Glomerular visceral epithelial cell (primary cell): ENCODE measurements at regions not wholly inside any gene's neighbourhood (a gene's known extent, or its start where the extent isn't known, plus 50 kb on each side); places are given as distances from the start of the nearest gene placed in this dataset.

Experiments used
- DNase-seq: peaks from one replicate; pipeline ENCODE4 v3.0.0-alpha.2; 2016; ENCODE audit errors: extremely low spot score

DNA sequence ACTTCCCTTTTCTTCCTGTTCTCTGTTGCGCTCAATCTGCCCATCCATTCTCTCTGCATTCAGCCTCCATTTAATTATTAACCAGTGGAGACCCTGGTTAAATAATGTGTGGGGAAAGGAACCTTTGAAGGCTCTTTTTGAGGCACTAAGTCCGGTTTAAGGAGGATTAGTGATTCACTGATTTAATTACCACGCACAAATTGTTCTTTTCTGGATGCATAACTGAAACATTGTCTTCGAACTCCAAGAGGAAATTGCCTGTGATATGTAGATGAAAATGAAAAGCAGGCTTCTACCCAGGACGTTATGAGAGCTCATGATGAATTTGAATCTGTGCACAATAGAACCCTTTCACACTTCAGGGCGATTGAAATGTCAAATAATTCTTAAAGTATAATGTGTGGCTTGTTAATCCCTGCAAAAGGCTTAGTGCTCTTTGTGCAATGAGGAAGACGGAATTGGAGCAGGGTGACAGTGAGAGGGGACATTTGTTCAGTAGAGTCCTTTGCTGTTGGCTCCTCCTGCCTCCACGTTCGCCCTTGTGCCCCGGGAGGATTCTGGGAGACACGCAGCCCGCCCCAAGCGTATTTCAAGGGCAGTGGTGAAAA lies 51.1 kb upstream of the ZNF236 start:
- no peak for DNase-seq

DNA sequence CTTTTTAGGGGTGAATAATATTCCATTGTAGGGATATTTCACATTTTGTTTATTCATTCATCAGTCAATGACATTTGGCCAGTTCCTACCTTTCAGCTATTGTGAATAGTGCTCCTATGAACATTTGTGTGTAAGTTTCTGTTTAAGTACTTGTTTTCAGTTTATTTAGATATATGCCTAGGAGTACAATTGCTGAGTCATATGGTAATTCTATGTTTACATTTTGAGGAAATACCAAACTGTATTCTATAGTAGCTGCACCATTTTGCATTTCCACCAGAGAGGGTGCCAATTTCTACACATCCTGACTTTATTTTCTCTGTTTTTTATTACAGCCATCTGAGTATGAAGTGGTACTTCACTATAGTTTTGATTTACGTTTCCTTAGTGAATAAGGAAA lies 54.4 kb upstream of the ZNF236 start:
- no peak for DNase-seq

DNA sequence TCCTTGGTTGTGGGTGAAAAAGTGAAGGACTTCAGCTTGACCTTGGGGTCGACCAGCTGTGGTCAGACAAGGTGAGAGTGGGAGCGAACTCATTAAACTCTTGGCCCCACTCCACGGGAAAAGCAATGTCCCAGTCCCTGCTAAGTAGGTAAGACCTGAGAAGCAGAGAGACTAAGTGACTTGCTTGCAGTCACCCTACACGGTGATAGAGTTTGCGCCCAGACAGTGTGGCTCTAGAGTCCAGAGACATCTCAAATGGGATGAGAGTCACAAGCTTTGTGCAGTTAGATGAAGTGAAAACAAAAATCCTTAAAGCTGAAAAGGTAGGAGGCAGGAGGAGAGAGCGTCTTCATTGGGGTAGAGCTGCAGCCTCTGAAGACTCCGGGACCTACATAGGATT lies 55.9 kb upstream of the ZNF236 start:
- DNase-seq = no peak

DNA sequence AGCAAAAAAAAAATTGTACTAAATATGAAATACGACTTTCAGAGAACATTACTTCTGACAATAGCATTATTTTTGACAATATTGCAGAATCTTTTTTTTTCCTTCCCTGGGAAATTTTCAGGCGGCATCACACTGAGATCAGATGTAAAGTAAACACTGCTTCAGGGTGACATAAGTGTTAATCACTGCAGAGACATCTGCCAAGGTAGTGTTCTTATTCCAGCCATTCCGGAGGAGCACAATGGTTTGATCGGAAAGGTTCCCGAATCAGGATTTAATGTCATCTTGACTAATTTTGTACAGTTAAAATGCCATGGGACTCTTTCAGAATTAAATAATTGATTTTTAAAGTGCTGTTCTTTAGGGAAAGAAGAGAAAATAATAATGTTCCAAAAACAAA lies 56.7 kb upstream of the ZNF236 start:
- no peak for DNase-seq

DNA sequence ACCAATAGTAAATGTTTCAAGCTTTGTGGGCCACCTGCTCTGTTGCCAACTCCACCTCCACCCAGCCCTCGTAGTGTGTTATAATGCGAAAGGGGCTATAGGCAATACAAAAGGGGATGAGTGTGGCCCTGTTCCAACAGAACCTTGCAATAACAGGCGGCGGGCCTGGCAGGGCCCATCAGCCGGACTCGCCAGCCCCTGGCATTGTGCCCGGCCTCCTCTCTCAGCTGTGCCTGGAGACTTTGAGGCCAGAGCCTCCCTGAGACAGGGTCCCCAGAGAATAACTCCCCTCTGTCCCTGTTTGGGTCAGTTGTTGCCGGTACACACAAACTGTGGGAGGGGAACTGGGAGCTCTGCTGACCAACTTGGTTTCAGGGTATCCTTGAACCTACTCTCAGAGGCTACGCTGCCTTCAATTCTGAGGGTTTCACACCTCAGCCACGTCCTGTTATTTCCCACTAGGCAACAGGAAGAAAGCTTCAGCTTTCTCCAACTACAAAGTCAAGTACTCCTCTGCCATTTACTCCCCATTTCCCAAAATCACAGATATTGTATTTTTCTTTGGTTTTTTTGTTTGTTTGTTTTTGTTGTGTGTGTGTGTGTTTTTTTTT lies 58.0 kb upstream of the ZNF236 start:
- DNase-seq = no peak

DNA sequence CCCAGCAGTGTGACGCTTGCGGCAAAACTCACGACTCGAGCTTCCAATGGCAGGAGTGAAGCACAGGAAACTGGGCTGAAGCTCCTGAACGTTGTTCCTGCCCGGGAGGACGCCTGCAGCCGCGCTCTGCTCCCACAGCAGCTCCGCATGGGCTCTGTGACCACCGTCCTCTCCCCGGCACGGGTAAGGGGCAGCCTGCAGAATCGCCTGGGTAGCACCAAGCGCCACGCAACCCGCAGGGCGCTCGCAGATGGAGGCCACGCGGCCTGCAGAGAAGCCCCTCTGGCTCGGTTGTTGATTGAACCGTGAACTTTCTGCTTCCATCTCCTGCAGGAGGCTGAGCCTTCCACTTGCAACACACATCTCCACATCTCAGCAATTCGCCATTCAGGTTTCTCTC lies 63.3 kb upstream of the ZNF236 start:
- DNase-seq = no peak

DNA sequence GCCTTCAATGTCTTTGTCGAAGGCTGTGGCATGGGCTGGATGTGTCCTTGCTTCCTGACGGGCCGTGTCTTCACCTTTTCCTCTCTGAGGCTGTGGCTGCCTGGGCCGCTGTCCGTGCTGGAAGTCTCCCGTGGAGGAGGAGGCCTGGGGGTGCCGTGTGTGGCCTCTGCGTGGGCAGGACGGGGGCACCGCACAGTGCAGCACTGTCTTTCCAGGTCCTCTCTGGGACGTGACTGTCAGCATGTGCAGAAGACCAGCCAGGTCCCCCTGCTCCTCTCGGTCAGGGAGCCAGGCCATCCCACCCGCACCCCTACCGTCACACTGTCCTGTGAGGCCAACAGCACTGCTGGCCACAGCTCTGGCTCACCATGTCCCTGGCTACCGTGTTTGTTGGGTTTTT lies 64.4 kb upstream of the ZNF236 start:
- DNase-seq = no peak

DNA sequence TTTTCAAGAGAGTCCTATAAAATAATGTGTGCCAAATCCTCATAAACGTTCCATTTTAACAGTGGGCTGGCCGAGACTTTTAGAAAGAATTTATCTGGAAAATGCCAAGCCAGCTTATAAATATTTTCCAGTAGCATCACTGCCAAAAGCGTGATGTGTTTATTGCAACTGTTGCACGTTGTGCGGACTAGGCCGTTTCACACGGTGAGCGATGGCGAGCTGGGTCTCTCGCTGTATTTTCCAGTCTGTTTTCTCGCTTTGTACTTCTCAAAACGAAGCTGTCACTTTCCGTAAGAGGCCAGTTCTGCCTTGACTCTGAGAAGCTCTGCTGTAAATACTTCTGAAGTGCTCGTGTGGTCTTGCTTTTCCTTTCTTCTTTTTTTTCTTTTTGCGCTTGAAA lies 65.0 kb upstream of the ZNF236 start:
- DNase-seq = no peak

DNA sequence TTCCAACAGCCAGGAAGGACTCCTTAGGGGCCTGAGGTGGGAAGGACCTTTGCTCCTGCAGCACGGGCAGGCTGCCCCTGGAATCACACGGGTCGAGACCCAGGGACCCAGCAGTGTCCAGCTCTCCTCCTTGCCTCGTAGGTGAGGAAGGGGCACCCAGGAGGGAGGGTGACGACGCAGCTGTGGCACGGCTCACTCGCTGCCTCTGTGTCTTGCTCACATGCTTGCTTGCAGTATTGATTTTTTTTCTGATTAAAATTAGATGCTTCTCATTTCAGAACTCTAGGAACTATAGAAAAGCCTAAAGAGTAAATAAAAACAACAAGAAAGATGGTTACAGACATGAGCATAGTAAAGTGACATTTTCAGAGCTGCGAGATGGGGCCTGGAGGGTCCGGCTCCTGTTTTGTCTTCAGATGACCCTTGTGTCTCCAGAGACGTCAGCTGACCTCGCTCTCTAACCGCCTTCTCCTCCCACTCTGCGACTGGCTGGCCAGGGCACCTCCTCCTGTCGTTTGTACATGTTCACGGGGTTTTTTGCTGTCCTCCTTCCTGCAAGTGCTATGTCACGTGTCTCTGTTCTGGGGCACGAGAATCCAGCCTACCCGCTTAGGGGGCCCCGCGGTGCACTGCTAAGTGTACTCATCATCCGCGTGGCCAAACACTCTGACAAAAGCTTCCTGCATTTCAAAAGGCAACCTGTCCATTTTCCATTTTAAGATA lies 65.7 kb upstream of the ZNF236 start:
- no peak for DNase-seq

DNA sequence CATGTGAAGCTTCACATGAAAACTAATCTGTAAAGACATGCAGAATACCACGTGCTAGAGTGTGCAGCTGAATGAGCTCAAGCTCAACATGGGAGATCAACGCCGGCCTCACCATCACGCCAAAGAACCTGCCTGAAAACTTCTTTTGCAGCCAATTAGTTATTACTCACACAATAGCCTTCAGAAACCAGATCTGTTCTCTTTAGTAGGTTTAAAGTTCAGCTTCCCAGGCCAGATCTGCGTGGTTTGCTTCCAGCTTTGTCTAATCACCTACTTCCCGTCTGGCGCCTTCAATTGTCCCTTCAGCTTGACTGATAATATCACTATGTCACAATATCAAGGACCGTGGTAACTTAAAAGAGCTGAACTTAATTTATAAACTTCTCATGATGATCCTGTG lies 68.0 kb upstream of the ZNF236 start:
- no peak for DNase-seq

DNA sequence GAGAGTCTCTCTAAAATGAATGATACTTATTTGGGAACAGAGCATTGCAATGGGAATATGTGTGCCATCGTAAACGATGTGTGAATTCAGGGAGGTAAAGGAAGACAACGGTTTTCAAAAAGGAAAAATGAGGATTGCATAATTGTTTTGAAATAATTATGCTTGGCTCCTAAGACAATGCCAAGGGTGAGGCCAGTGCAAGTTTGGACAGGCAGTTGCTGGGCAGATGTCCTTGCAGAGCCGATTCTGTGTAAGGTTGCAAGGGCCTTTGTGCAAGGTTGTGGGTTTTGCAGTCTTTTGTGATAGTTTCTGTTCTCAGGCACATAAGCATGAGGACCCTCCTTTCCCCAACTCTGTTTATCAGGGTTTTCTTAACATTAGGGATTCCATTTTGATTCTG lies 70.0 kb upstream of the ZNF236 start:
- DNase-seq = no peak

DNA sequence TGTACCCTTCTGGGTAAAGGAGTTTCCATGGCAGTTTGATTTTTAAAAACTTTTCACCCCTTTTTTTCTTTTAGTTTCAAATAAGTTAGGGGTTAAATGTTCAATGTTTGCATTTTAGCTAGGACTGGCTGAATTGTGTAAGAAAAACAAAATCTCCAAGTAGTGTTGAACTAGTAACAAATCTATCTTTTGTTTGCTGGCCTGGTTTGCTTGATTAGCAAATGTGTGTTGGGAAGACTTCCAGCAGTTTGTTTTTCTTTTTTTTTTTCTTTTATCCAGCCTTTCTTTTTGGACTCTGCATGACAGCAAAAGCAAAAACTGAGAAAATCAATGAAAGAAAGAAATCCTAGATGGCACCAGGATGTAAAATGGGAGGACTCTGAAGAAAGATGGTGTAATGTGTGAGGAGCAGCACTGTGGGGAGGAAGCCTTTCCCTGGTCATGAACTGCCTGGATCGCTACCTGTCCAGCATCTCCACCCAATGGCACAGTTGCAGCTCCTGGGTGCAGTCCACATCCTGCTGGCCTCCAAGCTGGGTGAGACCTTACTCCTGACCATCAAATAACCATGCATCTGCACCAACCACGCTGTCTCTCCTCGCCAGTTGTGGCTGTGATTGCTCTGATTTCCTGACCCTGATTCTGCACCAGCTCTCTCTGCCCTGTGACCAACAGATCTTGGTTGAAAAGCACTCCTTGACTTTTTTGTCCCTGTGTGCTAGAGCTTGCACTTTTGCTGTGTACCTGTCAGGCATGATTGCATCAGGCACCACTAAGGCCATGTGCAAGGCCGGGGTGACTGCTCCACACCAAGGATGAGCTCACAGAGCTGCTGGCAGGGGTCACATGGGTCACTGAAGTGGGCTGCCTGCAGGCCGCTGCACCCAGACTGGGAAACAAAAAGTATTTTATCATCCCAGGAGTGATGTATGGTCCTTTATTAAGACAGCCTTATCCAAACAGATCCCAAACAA lies 71.2 kb upstream of the ZNF236 start:
- DNase-seq = no peak

DNA sequence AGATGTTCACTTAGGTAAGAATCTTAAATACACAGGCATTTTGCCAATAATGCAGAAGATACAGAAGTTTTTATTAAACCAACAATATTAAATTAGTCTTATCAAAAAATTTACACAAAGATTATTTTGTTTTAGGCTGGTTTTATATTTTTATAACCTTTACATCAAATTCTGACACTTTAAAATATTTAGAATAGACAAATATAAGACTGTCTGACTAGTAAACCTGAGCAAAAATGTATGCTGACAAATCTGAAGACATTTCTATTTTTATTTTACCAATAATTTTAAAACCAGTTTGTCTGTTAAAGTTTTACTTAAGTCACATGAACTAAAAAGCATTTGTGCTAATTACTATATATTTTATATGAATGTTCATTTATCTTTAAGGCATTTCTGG lies 72.1 kb upstream of the ZNF236 start:
- no peak for DNase-seq

DNA sequence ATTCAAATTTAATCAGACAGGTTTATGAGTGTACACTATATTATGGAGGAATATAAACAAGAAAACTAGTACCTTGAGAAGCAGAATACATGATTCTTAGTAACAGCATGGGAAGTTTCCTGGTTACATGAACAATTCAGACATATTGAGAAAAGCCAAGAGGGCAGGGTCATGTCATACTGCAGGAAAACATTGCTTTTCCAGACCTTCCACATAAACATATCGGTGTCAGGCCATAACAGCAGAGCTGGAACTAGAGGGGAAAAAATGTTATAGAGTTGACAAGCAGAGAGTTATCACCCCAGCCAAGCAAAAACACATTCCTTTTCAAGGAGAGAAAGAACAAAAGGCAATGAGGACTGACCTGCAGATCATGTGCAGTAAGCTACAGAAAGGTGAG lies 74.7 kb upstream of the ZNF236 start:
- no peak for DNase-seq

DNA sequence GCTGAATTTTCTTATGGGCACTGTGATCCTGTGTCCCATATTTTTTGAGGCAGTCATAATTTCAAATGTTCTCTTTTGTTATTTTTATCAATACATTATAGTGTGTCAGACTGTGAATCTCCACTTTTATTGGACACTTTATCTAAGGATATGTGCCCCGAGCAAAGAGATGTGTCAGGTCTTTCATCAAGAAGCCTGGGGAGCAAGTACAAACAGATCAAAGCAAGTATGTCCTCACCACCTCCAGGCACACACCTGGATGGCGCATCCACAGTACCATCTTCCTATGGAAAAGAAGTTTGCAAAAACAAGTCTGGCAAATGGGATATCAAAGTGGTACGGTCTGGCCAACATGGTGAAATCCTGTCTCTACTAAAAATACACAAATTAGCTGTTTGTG lies 81.0 kb upstream of the ZNF236 start:
- no peak for DNase-seq

DNA sequence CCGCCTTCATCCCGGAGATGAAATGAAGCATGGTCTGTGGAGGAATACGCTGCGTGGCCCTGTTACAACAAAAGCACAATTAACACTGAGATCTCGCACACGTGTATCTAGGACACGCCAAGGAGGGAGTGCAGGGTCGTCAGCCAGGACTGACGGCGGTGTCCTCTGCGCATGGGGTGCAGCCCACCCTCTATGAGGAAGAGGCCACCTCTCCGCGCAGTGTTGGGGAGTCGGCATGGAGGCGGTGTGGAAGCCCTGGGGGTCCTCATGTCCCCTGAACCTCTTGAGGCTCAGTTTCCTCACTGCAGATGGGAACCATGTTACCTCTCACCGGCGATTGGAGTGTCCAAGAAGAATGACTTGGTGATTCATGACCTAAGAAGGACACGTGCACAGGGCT lies 86.0 kb upstream of the ZNF236 start:
- no peak for DNase-seq

DNA sequence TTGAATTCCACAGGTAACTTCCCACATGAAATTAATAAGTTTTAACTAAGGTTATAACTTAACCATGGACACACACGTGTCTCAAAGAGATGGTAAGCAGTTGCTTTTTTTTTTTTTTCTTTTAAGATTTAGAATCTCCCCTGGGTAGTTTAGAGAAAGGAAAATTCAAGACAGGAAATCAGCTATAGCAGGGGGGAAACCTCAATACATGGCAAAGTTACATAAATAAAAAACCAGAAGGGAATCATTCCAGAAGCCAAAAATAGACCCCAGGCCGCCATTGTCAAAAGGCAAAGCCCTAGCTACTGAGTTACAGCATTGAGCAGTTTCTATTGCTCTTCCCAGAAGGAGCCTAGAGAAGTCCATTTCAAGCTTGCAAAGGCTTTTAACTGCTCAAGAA lies 91.5 kb upstream of the ZNF236 start:
- DNase-seq = no peak

DNA sequence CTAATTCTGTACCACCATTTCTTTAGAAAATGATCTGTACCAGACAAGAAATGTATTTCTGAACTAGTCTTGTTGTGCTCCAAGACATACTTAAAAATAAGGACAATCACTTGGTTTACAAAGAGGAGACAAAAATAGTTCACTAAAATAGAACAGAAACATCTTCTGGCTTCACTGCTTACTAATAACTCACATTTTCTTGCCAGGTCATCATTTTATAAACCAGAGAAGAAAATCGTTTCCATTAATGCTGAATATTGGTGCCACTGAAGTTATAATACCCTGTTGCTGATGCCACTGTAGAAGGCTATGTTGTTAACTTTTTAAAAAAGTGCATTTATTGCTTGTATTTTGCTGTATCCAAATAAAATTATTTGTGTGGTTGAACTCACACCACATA lies 94.8 kb upstream of the ZNF236 start:
- DNase-seq = no peak

DNA sequence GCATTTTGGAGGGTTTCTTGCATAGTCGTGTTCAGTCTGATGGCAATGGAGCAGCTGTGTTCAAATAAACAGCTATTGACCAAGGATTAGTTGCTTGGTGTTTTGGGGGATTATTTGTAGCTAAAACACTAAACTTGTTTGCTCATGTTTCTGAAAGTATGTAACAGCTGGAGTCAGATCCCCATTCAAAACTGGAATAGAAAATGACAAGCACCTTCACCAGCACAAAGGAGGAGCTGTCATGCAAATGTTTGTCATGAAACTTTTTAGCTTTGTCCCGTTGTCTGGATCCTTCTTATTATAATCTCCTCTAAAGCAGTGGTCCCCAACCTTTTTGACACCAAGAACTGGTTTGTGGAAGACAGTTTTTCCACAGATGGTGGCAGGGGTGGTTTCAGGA lies 96.9 kb upstream of the ZNF236 start:
- no peak for DNase-seq

DNA sequence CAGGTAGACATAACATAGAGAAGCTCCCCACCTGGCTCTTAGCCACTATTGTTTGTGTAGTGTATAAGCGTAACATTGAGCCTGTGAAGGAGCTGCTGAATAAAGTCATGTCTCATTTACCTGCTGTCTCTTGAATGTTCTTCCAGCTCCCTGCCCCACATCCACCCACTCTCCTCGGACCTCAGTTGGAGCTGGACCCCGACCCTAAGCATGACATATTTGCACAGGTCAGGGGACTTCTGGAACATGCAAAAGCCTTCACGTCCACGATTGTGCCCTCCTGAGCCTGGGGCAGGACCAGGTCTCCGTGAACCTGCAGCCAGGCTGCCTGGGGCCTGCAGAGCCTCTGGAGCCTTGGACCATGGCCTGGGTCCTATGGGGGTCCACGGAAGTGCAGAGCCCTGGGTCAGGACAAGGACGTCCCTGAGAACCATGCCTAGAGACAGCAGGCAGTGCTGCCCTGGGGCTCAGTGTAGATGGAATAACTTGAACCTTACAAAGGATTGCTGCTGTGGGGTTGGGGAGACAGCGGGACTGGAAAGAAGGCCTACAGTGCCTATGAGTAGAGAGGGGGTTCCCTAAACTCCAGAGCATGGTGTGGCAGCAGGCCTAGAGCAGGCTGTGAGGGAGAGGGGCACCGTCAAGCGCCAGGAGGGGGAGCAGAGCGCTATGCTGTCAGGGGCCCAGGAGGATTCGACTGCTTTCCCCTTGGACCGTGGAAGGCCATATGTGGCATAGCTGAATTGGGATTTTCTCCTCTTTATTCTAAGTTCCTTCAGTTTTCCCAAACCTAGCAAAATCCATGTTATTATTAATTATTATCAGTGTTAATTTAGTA lies 99.9 kb upstream of the ZNF236 start:
- DNase-seq = no peak

DNA sequence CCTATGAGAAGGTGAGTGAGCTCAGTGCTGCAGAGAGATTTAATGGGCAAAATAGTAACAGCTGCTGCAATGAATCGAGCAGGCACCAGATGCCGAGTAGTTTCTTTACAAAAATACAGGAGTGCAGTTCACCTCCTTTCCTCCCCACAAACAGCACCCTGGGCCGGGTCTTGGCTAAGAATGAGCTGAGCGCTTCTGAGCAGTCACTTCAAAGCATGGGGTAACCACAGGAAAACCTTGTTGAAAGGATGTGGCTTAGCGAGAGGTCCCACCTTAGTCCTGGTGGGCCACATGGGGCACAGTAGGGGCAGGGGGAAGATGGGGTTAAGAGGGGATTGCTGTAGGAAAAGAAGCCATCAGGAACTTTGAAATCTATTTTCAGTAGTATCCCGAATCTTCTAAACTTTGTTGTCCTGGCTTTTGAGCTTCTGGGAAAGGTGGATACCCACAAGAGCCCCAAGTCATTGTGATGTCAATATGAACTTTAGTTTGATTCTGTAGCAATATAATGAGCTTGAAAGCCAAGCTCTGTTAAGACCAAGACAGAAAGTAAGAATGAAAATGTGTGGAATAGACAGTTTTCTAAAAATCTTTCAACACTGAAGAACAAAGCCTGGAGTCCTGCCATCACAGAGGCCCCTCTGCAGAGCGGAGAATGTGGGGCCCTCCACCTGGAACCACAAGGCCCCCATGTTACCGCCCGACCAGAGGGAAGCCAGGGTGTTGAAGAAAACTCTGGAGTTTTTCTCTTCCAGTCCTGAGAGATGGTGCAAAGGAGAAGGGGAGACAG lies 101.0 kb upstream of the ZNF236 start:
- no peak for DNase-seq
